ENCODE measurements at regions not wholly inside any gene's neighbourhood (a gene's known extent, or its start where the extent isn't known, plus 50 kb on each side); places are given as distances from the start of the nearest gene placed in this dataset.

GRCh38 chr4:79207281-79207680 is 118.6 kb downstream of the NAA11 start:
- H3K4me1 ChIP-seq = no peaks in the 10 kb centered on the region
- no peaks in the 10 kb centered on the region for H3K36me3 ChIP-seq
- ATAC-seq (no peak), DNase-seq (no peak)
- no peak overlapping the region for H3K27ac ChIP-seq
- intact Hi-C loops (cut with DNase I) = no loop called here
- TF ChIP-seq CTCF (IDR thresholded peaks at IDR 0.05) = no peak
- H3K27me3 ChIP-seq = no peaks in the 10 kb centered on the region
- no peak overlapping the region for H3K4me3 ChIP-seq
- H3K9me3 ChIP-seq = peaks cover 0 to 3% of the 10 kb centered on the region in 2 donors

GRCh38 chr4:79206660-79207059 is 119.2 kb downstream of the NAA11 start:
- ATAC-seq (no peak), DNase-seq (no peak)
- H3K36me3 ChIP-seq = no peaks in the 10 kb centered on the region
- peaks cover 0 to 3% of the 10 kb centered on the region in 2 donors for H3K9me3 ChIP-seq
- no peaks in the 10 kb centered on the region for H3K27me3 ChIP-seq
- no peaks in the 10 kb centered on the region for H3K4me1 ChIP-seq
- intact Hi-C loops (cut with DNase I) = no loop called here
- TF ChIP-seq CTCF (IDR thresholded peaks at IDR 0.05) = no peak
- H3K27ac ChIP-seq = no peak overlapping the region
- no peak overlapping the region for H3K4me3 ChIP-seq

- Histone ChIP-seq H3K4me3 (no peak overlapping the region), H3K27me3 (no peaks in the 10 kb centered on the region), H3K9me3 (peaks cover 0 to 3% of the 10 kb centered on the region in 2 donors), H3K36me3 (no peaks in the 10 kb centered on the region), H3K27ac (no peak overlapping the region), H3K4me1 (no peaks in the 10 kb centered on the region)
- DNase-seq (no peak), ATAC-seq (no peak)
- TF ChIP-seq CTCF (IDR thresholded peaks at IDR 0.05) = no peak
- intact Hi-C loops (cut with DNase I) = no loop called here
These were observed 120.7 kb downstream of the NAA11 start for GRCh38 chr4:79205121-79205520.

- TF ChIP-seq CTCF (IDR thresholded peaks at IDR 0.05) = no peak
- H3K9me3 ChIP-seq = no peaks in the 10 kb centered on the region
- intact Hi-C loops (cut with DNase I) = no loop called here
- no peak overlapping the region for H3K4me3 ChIP-seq
- no peaks in the 10 kb centered on the region for H3K27me3 ChIP-seq
- ATAC-seq (no peak), DNase-seq (no peak)
- H3K4me1 ChIP-seq = no peaks in the 10 kb centered on the region
- H3K36me3 ChIP-seq = no peaks in the 10 kb centered on the region
- no peak overlapping the region for H3K27ac ChIP-seq
These were observed 123.9 kb downstream of the NAA11 start for GRCh38 chr4:79201971-79202370.

GRCh38 chr4:79199743-79200142 is 126.1 kb downstream of the NAA11 start:
- ATAC-seq (no peak), DNase-seq (no peak)
- Histone ChIP-seq H3K36me3 (no peaks in the 10 kb centered on the region), H3K4me3 (no peak overlapping the region), H3K27ac (no peak overlapping the region), H3K4me1 (no peaks in the 10 kb centered on the region), H3K9me3 (no peaks in the 10 kb centered on the region), H3K27me3 (no peaks in the 10 kb centered on the region)
- TF ChIP-seq CTCF (IDR thresholded peaks at IDR 0.05) = no peak
- intact Hi-C loops (cut with DNase I) = no loop called here
